ENCODE measurements at regions not wholly inside any gene's neighbourhood (a gene's known extent, or its start where the extent isn't known, plus 50 kb on each side); places are given as distances from the start of the nearest gene placed in this dataset.

DNA sequence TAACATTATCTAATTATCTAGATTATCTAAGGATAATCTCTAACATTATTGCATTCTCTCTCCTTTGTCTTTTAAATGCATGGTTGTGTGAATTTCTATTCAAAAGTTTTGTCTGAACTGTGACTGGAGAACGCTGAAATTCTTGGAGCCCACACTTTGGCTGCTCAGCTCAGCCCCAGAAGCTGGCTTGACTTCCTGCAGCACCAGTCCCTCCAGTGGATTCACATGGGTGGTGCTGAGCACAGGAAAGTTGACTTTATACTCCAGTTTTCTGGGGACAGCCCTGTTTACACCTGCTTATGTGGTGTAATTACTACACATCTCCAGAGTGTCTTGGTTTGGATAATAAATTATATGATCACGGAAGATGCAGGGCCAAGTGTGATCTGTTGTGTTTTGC, 255.1 kb upstream of the NOX3 start:
- DNase-seq: no peak

DNA sequence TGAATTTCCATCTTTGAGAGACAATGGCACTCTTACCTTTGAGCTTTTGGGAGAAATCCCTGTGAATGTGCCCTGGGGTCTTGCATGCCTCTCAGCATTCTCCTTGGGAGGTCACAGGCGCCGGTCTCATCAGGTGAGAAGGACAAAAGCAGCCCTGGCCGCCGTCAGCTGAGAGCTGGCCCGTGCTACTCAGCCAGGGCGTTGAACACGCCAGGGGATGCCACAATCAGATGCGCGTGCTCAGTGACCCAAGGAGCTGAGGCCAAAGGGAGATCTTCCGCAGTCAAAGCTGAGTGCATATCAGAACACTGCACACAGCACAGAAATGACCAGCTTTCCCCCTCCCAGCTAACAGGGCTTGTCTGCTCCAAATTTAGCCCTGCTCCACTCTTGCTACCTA, 253.6 kb upstream of the NOX3 start:
- no peak for DNase-seq

DNA sequence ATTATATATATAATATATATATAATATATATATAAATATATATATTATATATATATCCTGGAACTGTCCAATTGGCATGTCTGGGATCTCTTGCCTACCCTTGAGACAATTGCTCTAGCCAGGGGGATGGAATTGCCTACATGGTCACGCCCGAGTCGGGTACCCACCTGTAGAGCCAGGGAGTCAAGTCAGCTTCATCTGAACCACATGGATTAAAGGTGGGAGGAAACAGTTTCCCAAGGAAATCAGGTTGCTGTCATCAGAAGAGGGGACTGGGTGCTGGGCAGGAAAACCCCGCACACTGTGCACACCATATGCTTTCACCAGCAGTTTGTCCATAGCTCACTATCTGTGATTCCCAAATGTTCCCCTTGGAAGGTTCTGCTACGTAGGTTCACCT, 252.5 kb upstream of the NOX3 start:
- DNase-seq: no peak

DNA sequence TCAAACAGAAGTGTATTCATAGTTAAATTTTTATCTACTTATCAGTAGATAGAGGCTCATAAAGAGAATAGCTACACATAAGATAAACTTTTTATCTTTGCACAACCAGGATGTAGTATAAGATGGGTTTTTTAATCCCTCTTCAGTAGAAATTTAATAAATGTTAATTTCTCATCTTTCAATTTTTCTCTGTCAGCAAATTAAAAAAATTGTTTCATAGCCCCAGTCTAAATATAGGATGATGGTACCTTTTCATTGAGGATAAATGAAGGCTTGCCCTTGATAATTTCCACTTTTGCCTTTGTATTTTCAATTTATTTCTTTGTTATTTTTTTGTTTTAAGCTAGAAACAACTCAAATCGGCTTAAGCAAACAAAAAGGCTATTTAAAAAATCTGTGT, 251.2 kb upstream of the NOX3 start:
- DNase-seq: no peak

DNA sequence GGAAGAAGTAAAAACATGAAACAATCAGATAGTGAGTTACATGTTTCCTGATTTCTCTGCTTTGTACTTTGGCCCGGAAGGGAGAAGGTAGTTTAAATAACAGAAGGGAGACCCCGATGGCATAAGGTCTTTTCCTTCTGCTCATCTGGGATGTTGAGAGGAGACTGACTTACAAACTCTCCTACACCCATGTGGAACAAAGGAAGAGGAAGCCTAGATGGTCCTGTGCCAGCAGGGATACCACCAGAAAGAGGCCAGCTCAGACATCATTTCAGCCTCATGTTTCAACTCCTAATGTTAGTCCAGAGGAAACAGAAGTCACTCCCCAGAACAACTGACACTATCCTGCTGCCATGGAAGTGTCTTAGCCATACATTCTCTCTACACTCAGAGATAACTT, 250.7 kb upstream of the NOX3 start:
- peak; percentile 32 for DNase-seq

DNA sequence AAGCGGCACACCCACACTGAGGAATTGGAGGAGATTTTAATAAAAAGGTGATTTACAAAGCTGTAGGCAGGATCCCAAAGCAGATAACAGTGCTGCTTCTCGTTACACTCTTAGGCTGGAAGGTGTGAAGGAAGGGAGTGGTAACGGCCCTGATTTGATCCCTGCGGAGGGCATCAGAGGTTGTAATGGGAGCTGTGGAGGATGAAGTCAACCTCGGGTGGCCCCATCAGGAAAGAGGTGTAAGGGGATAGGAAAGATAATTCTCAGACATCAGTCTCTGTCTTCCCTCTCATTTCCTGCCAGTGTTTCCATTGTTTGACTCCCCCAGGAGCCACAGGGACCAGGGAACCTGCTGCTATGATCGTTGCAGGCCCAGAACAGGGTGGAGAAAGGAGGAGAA, 245.7 kb upstream of the NOX3 start:
- DNase-seq: no peak

DNA sequence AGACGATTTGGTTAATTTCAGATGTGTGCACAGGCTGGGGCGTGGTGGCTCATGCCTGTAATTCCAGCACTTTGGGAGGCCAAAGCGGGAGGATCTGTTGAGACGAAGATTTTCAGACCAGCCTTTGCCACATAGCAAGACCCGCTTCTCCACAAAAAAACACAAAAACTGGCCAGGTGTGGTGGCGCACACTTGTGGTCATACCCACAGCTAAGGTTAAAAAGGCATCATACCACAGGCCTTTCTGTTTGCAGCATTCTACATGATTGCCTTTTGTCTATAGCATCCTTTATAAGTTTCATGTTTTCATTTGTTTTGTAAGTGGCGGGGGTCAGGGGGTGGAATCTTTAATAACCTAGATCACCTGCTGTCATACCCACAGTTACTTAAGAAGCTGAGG, 239.9 kb upstream of the NOX3 start:
- DNase-seq: no peak

DNA sequence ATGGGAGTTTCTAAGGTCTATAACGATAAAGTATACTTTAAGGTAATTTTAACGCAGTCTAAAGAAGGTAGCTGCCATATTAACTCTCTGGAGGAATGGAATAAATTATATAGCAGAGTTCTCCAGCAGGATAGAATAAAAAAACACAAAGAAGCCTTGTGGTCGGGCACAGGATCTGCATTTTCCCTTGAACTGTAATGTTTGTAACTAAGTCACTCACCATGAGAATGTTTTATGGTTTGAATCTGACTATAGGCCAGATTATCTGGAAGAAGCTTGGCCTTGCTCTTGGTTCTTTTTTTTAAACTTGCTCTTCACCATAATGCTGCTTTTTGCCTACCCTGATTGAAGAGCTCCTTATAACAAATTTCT, 238.8 kb upstream of the NOX3 start:
- DNase-seq: no peak

DNA sequence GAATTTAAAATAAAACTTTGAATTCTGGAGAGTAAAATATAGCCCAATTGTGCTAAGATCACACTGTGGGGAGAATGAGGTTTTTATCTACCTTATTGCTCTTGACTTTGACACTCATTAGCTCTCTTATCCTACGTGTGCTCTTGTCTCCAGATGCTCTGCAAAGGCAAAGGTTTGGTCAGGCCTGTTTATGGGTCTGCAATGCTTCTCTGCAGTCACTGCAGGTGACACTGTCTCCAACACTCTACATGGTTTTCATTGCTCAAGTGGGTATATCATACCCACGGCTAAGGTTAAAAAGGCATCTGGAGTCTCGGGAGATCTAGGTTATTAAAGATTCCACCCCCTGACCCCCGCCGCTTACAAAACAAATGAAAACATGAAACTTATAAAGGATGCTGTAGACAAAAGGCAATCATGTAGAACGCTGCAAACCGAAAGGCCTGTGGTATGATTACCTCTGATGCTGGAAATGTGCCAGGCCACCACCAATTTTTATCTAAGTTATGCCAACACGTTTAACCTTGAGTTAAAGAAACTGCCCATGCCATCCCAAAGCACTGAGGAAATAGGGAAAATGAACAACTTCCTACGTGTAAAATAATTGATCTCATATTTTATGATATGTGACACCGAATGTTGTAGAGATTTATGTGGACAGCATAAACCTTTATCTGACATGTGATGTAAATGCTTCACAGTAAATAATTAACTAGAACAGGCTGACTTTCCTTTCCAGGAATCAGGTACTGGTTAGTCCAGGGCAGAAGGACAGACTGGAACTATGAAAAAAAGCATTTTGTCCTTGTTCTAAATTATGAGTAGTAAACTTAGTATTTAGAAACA, 238.2 kb upstream of the NOX3 start:
- DNase-seq: no peak

DNA sequence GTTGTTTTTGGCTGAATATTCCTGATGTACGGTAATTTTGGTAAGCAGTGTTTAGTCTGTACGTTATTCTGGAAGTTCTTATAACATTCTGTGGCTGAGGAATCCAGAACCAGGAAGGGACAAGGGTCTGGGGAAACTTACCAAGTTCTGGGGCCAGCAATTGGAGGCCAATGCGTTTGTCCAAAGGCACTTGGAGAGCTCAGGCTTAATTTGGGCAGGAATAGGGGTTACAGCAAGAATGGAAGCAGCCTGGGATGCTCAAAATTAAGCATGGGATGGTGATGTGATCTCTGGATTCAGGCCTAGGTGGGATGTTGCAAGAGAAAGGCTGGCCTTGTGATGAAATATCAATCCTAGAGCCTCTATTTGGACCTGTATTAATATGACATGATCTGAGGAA, 235.2 kb upstream of the NOX3 start:
- no peak for DNase-seq

DNA sequence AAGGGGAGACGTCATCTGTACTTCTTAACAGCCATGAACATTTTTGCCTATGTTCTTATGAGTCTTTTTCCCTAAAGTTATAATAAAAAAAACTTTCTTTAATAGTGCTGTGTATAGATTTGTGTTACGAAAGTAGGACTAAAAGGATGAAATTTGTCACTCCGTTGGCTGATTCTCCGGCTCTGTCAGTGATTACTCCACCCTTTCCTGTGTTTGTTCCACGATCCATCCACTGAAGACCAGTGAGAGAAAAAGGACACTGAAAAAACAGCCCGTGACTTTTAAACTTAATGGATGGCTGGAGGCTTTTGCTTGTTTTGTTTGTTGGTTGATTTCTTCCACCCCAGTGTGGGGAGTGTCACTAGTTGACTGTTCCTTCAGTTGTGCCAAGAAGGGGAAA, 232.0 kb upstream of the NOX3 start:
- no peak for DNase-seq

DNA sequence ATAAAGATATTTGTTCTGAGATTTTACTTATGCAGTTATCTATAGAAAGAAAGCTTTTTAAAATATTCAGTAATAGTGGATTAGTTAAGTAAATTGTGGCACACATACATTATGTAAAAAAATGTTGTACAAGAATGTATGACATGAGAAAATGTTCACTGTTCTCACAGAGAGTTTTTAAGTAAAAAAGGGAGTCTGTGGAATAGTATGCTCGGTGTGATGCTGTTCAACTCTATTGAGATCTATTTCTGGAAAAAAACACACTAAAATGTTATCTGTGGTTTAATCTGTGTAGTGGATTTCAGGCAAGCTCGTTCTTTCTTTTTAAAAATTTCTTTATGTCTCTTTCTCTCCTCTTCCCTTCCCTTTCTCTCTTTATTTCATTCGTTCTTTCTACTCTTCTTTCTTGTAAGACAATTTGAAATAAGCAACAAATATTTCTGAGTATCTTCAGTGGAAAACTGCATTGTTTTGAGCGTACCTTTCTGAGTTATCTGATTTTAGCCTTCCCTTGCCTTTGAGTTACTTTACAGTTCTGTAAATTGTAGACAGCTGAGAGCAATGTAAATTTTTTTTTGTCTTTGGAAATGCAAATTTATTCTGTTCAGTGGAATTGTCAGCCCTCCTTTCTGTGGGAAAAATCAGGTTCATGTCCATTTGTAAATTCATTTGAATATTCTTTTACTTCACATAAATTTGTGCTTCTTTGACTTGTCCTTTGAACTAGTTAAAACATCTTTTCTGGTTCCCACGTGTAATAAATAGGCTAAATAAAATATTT, 229.0 kb upstream of the NOX3 start:
- no peak for DNase-seq

DNA sequence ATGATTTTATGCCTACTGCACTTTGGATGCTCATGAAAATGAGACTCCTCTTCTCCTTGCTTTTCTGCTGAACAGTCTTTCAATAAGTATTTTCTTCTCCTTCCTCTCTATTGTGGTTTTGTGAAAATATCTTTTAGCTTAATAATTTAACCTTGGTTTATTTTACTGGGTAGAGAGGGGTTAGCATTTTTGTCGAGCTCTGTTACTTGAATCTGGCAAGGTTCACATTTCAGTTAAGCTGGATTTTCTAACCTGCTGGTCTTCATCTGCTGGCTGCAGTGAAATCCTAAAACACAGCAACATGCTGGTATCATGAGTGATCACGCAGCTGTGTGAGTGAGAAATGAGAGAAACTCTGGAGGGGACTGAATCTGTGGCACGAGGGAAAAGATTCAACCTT, 222.7 kb upstream of the NOX3 start:
- DNase-seq: no peak

DNA sequence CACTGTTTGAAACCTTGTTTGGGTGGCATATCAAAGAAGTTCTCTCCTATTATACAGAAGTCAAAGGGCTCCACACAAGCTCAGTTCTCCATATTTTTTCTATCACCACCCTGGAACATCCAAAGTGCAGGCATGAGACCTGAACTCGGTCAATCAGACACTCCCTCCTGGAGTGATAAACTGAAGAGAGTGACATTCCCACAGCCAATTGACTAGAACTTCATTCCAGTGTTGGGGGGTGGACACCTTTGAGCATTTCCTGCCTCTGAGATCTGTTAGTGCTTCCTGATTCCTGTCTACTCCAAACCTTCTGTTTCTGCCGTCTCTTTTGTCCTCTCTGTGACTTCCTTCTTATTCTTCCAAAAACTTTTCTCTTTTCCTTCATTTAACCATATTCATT, 220.7 kb upstream of the NOX3 start:
- no peak for DNase-seq

DNA sequence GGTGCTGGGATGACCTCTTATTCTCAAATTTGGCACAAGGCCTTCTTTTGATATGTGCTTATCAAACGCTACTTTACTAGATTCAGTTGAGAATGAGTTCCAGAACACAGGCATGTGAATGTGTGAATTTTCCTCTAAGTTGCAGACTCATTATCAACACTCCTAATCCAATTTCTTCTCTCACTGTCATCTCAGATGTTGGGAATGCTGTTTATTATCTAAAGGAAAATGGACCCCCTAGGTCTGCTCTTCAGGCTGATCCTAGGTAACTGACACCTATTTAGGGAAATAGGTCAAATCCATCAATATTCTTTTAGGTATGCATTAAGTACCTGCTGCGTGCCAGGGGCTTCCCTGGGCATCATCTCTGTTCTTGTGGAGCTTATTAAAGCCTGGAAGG, 215.0 kb upstream of the NOX3 start:
- DNase-seq: no peak

DNA sequence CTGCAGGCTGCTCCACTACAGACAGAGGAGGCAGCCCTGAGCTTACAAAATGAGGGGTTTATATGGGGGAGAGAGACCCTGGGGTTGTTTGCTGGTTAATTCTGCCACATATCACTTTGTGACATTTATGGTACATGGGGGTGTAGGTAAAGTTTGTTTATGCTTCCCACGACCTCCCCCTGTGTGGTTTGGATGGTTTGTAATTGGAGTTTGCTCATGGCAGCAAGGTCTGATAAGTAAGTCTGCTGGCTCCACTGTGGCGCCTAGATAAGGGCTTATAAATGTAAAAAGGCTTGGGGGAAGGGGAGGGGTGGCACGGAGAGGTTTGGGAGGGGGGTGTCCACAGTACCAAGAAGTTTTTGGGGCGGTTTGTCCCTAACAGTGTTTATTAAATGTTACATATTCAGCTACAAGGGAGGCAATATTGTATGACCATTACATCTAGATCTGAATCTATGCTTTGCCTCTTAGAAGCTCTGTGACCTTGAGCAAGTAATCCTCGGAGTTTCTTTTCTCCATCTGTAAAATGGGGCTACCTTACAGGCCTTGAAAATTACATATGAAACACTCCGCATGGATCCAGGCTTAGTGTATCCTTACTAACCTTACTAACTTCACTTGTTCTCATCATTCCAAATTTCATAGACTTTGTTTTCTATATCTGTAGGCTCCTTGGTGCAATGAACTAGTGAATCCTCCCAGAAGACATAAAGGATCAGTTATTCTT, 204.8 kb upstream of the NOX3 start:
- DNase-seq: no peak

DNA sequence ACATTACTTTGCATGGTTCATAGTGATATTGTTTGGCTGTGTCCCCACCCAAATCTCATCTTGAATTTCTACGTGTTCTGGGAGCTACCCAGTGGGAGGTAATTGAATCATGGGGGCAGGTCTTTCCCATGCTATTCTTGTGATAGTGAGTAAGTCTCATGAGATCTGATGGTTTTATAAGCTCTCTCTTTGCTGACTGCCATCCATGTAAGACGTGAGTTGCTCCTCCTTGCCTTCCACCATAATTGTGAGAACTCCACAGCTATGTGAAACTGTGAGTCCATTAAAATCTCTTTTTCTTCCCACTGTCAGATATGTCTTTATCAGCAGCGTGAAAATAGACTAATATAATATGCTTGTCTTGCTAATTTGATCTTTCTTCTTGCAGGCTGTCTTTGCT, 200.4 kb upstream of the NOX3 start:
- DNase-seq: no peak

DNA sequence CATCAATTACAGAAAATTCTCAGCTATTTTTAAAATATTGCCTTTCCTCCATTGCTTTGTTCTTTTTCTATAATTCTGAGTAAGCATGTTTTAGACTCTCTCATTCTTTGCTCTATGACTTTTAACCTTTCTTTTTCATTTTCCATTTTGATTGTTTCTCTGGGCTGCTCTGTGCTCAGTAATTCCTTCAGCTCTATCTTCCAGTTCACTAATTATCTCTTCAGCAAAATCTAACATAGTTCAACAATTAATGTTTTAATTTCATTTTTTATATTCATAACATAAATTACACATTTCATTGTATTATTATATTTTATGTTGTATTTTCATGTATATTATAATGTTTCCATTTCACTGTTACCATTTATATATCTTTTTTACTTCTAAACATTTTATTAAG, 198.8 kb upstream of the NOX3 start:
- no peak for DNase-seq

DNA sequence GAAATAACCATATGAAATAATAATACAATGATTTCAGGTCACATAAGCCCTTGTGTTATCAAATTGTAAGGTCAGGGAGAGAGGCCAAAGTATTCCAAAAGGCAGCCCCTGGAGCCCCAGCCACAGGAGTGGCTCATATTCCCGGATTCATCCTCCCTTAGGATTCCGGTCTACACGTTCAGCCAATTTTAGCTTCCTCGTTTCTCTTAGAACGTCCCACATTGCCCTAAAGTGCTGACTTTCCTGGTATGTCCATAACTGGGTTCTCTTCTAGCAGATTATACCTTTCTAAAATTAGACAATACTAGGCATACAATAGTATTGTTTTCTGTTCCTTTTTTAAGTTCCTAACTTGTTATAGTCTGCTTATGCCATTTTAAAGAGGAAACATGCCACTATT, 192.7 kb upstream of the NOX3 start:
- no peak for DNase-seq

DNA sequence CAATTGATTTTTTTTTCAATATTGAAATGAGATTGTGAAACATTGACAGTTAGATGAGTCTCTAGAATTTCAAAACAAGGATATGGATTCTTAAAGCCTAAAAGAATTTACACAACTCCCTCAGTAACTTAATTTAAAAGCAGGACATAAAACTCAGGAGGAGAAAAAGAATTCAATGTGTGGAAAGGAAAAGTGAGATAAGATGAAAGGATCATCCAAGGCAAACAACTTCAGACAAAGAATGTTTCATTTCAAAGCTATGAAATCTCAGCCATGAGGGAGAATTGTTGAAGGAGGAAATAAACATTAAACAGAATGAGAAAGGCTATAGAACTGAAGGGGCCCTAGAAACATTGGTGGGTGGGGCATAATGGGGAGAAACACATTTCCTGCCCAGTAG, 191.7 kb upstream of the NOX3 start:
- no peak for DNase-seq

DNA sequence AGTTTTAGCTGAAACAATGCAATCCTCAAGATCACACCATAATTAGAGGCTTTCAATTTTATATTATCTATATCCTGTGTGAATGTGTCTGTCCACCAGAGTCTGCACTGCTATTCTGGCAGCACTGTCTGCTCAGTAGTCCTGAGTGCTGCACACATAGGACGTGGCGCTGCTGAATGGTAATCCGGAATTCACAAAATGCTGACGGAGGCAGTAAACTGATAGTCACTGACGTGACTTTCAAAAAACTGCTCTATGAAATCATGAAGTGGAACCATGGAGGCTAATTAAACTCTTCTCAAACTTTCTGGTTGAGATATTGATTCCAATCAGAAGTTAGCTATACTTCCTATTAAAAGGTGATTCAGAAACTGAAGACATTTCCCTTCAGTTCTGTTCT, 190.8 kb upstream of the NOX3 start:
- peak; percentile 44 for DNase-seq

DNA sequence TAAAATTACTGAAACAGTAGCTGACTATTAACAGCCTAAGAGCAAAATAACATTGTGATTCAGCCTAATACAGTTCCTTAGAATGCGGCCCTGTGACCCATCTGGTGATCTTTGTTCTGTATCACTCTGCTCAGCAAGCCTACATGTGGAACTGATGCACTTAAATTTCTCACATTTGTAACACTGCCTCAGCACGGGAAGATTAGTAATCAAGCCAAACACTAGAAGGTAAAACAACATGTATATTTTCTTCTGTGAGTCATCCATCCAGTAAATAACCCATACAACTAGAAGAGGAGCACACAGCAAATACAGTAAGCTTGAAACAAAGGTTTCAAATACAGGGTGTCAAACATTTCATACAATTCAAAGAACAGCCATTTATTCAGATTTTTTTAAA, 189.7 kb upstream of the NOX3 start:
- DNase-seq: peak; percentile 54

DNA sequence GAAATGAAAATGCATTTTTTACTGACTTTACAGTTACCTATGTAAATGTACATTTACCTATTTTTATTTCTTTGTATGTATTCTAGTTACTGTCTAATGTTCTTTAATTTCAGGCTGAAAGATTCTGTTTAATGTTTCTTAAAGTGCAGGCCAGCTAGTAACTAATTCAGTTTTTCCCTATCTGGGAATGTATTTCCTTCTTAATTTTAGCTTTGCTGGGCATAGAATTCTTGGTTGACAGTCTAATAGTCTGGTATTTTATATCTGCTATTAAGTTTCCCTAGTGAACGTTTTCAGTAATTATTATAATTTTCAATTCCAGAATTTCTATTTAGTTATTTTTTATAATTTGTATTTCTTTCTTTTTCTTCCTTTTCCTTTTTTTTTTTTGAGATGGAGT, 186.0 kb upstream of the NOX3 start:
- no peak for DNase-seq

DNA sequence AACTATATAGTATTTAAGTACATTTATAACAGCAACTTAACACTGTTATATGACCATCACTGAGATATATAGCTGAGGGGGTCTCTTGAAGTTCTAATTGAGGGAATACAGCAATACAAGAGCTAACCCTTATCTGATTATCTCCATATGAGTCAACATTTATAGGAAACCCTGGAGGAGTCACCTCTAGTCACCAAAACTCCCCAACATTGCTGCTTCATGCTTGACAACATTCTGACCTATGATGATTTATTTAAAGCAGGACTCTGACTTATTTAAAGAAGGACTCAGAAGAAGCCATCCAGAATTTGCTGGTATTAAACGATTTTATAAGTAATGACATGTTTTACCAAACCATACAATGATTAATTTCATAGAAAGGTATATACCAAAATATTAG, 182.6 kb upstream of the NOX3 start:
- DNase-seq: no peak
